ENCODE measurements at regions not wholly inside any gene's neighbourhood (a gene's known extent, or its start where the extent isn't known, plus 50 kb on each side); places are given as distances from the start of the nearest gene placed in this dataset.

- H3K9ac ChIP-seq (ENCODE audit: low read length): no peak overlapping the region
- no peaks in the 10 kb centered on the region for H3K36me3 ChIP-seq (ENCODE audit: control insufficient read depth, insufficient read depth, low read length)
- no peaks in the 10 kb centered on the region for H3K4me1 ChIP-seq (ENCODE audit: control insufficient read depth, insufficient read depth, low read length)
- H3K27me3 ChIP-seq (ENCODE audit: control insufficient read depth, insufficient read depth, low read length): no peaks in the 10 kb centered on the region
- no peak overlapping the region for H3K27ac ChIP-seq (ENCODE audit: low read depth, low read length)
- H3K4me3 ChIP-seq (ENCODE audit: low read length): no peak overlapping the region
Observed at GRCh38 chr9:82091610-82092009, 103.0 kb downstream of the SPATA31D1 start.

GRCh38 chr9:82101475-82101874, 112.9 kb downstream of the SPATA31D1 start:
- Histone ChIP-seq H3K36me3 (ENCODE audit: control insufficient read depth, insufficient read depth, low read length) (no peaks in the 10 kb centered on the region), H3K9ac (ENCODE audit: low read length) (no peak overlapping the region), H3K4me1 (ENCODE audit: control insufficient read depth, insufficient read depth, low read length) (no peaks in the 10 kb centered on the region), H3K27me3 (ENCODE audit: control insufficient read depth, insufficient read depth, low read length) (no peaks in the 10 kb centered on the region), H3K27ac (ENCODE audit: low read depth, low read length) (no peak overlapping the region), H3K4me3 (ENCODE audit: low read length) (no peak overlapping the region)

GRCh38 chr9:82104252-82104651, 115.7 kb downstream of the SPATA31D1 start:
- Histone ChIP-seq H3K36me3 (ENCODE audit: control insufficient read depth, insufficient read depth, low read length) (no peaks in the 10 kb centered on the region), H3K27me3 (ENCODE audit: control insufficient read depth, insufficient read depth, low read length) (no peaks in the 10 kb centered on the region), H3K4me3 (ENCODE audit: low read length) (no peak overlapping the region), H3K27ac (ENCODE audit: low read depth, low read length) (no peak overlapping the region), H3K4me1 (ENCODE audit: control insufficient read depth, insufficient read depth, low read length) (no peaks in the 10 kb centered on the region), H3K9ac (ENCODE audit: low read length) (no peak overlapping the region)

DNA sequence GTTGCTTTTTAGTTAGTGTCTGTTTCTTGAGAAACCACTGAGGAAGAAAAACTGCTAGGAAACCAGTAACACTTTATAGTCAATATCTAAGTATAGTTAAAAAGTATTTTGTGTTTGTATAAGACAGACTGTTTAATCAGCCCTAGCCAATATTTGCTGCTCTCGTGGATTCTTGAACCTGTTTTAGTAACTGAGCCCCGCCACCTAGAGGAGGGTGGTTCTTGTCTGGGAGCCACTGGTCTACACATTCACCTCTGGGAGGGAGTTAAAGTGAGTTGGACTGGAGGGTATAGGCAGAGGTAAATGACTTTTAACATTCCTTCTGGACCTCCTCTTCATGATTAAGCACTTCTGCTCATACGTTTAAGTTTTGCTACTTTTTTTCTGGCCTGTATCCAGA, 117.2 kb downstream of the SPATA31D1 start:
- no peak overlapping the region for H3K4me3 ChIP-seq (ENCODE audit: low read length)
- H3K36me3 ChIP-seq (ENCODE audit: control insufficient read depth, insufficient read depth, low read length): no peaks in the 10 kb centered on the region
- no peak overlapping the region for H3K27ac ChIP-seq (ENCODE audit: low read depth, low read length)
- no peak overlapping the region for H3K9ac ChIP-seq (ENCODE audit: low read length)
- H3K4me1 ChIP-seq (ENCODE audit: control insufficient read depth, insufficient read depth, low read length): no peaks in the 10 kb centered on the region
- H3K27me3 ChIP-seq (ENCODE audit: control insufficient read depth, insufficient read depth, low read length): no peaks in the 10 kb centered on the region

DNA sequence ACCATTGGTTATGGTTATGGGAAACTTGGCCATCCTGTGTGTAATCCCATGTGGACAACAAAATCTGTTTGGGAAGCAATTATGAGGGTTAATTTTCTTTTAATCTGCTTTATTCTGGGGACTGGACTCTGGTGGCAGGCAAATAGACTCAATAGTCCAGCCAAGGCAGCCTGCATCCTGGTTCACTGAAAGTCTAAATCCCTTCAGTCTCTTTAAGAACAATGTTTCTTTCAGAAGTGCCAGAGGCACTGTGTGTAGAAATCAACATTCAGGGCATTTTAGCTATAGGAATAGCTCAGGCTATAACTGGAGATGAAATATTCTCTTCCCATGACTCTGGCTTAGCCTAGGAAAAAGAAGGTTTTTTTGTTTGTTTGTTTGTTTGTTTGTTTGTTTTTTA, 118.0 kb downstream of the SPATA31D1 start:
- Histone ChIP-seq H3K36me3 (ENCODE audit: control insufficient read depth, insufficient read depth, low read length) (no peaks in the 10 kb centered on the region), H3K9ac (ENCODE audit: low read length) (no peak overlapping the region), H3K4me1 (ENCODE audit: control insufficient read depth, insufficient read depth, low read length) (no peaks in the 10 kb centered on the region), H3K27me3 (ENCODE audit: control insufficient read depth, insufficient read depth, low read length) (no peaks in the 10 kb centered on the region), H3K27ac (ENCODE audit: low read depth, low read length) (no peak overlapping the region), H3K4me3 (ENCODE audit: low read length) (no peak overlapping the region)

- H3K9ac ChIP-seq (ENCODE audit: low read length): no peak overlapping the region
- no peaks in the 10 kb centered on the region for H3K27me3 ChIP-seq (ENCODE audit: control insufficient read depth, insufficient read depth, low read length)
- no peaks in the 10 kb centered on the region for H3K36me3 ChIP-seq (ENCODE audit: control insufficient read depth, insufficient read depth, low read length)
- no peak overlapping the region for H3K4me3 ChIP-seq (ENCODE audit: low read length)
- H3K4me1 ChIP-seq (ENCODE audit: control insufficient read depth, insufficient read depth, low read length): no peaks in the 10 kb centered on the region
- no peak overlapping the region for H3K27ac ChIP-seq (ENCODE audit: low read depth, low read length)
Observed at GRCh38 chr9:82108474-82108873, 119.9 kb downstream of the SPATA31D1 start.

DNA sequence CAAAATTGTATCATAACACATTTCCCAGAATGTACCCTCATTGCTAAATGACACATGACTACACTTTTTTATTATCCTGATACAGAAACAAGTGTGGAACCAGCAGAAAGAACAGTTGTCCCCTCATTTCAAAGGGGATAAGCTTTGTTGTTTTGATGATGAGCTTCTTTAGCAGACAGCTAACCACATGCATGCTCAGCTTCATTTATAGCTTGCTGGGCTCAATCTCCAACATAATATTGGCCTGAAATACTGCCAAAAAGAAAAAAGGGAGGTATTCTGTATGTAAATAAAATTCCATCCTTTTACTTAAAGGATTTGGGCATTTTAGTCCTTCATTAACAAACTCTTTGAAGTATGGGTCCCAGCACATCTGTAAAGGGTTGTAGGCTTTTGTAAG, 120.4 kb downstream of the SPATA31D1 start:
- Histone ChIP-seq H3K4me3 (ENCODE audit: low read length) (no peak overlapping the region), H3K9ac (ENCODE audit: low read length) (no peak overlapping the region), H3K36me3 (ENCODE audit: control insufficient read depth, insufficient read depth, low read length) (no peaks in the 10 kb centered on the region), H3K4me1 (ENCODE audit: control insufficient read depth, insufficient read depth, low read length) (no peaks in the 10 kb centered on the region), H3K27me3 (ENCODE audit: control insufficient read depth, insufficient read depth, low read length) (no peaks in the 10 kb centered on the region), H3K27ac (ENCODE audit: low read depth, low read length) (no peak overlapping the region)

GRCh38 chr9:82109626-82110025, 121.1 kb downstream of the SPATA31D1 start:
- H3K9ac ChIP-seq (ENCODE audit: low read length): no peak overlapping the region

DNA sequence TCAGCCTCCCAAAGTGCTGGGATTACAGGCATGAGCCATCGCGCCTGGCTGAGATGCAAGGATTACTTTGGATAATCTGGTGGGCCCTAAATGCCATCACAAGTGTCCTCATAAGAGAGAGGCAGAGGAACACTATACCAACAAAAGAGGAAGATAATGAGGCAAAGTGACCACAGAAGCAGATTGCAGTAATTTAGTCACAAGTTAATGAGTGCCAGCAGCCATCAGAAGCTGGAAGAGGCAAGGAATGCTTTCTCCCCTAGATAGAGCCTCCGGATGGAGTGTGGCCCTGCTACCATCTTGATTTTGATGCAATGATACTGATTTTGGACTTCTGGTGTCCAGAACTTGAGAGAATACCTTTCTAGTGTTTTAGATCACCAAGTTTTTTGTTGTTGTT, 122.3 kb downstream of the SPATA31D1 start:
- H3K9ac ChIP-seq (ENCODE audit: low read length): no peak overlapping the region
- no peaks in the 10 kb centered on the region for H3K4me1 ChIP-seq (ENCODE audit: control insufficient read depth, insufficient read depth, low read length)
- no peak overlapping the region for H3K4me3 ChIP-seq (ENCODE audit: low read length)
- H3K36me3 ChIP-seq (ENCODE audit: control insufficient read depth, insufficient read depth, low read length): no peaks in the 10 kb centered on the region
- H3K27ac ChIP-seq (ENCODE audit: low read depth, low read length): no peak overlapping the region
- H3K27me3 ChIP-seq (ENCODE audit: control insufficient read depth, insufficient read depth, low read length): no peaks in the 10 kb centered on the region

More at GRCh38 chr9:82109626-82110025, 121.1 kb downstream of the SPATA31D1 start:
- no peaks in the 10 kb centered on the region for H3K36me3 ChIP-seq (ENCODE audit: control insufficient read depth, insufficient read depth, low read length)
- H3K27me3 ChIP-seq (ENCODE audit: control insufficient read depth, insufficient read depth, low read length): no peaks in the 10 kb centered on the region
- no peak overlapping the region for H3K4me3 ChIP-seq (ENCODE audit: low read length)
- no peaks in the 10 kb centered on the region for H3K4me1 ChIP-seq (ENCODE audit: control insufficient read depth, insufficient read depth, low read length)
- H3K27ac ChIP-seq (ENCODE audit: low read depth, low read length): no peak overlapping the region

DNA sequence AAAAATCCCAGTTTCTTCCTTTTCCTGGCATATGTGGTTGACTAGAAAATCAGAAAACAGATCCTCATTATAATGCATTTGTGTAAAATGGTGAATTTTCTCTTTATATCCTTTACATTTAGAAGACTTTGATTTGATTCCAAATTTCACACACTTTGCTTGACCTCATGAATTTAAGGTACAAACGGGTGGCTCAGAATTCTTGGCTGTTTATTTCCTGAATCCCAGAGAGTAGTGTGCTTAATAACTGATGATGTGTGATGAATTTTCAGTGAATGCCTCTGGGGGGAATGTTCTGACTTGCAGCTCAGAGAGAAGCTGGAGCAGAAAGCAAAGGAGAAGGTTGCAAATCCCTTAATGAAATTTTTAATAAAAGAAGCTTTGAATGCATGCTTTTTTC, 126.8 kb downstream of the SPATA31D1 start:
- no peak overlapping the region for H3K4me3 ChIP-seq (ENCODE audit: low read length)
- no peaks in the 10 kb centered on the region for H3K36me3 ChIP-seq (ENCODE audit: control insufficient read depth, insufficient read depth, low read length)
- H3K27ac ChIP-seq (ENCODE audit: low read depth, low read length): no peak overlapping the region
- no peaks in the 10 kb centered on the region for H3K27me3 ChIP-seq (ENCODE audit: control insufficient read depth, insufficient read depth, low read length)
- H3K4me1 ChIP-seq (ENCODE audit: control insufficient read depth, insufficient read depth, low read length): no peaks in the 10 kb centered on the region
- H3K9ac ChIP-seq (ENCODE audit: low read length): no peak overlapping the region

DNA sequence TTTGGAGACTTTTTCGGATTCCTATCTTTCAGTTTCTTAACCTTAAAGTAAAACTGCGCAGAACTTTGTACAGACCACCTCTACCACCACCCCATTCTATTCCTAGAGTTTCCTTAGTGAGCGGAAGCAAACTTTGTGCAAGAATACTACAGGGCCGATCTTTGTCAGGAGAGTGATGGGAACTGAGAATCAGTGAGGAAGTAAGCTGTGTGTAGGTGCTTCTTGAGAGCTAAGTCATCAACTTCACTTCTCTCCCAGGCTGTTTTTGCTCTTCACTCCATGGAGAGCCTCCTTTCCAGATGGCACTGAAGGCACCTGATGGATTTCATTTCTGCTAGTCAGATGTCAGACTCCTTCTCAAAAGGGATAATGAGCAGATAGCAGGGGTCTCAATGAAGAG, 127.3 kb downstream of the SPATA31D1 start:
- no peak overlapping the region for H3K9ac ChIP-seq (ENCODE audit: low read length)
- no peak overlapping the region for H3K4me3 ChIP-seq (ENCODE audit: low read length)
- H3K36me3 ChIP-seq (ENCODE audit: control insufficient read depth, insufficient read depth, low read length): no peaks in the 10 kb centered on the region
- no peak overlapping the region for H3K27ac ChIP-seq (ENCODE audit: low read depth, low read length)
- no peaks in the 10 kb centered on the region for H3K4me1 ChIP-seq (ENCODE audit: control insufficient read depth, insufficient read depth, low read length)
- no peaks in the 10 kb centered on the region for H3K27me3 ChIP-seq (ENCODE audit: control insufficient read depth, insufficient read depth, low read length)

DNA sequence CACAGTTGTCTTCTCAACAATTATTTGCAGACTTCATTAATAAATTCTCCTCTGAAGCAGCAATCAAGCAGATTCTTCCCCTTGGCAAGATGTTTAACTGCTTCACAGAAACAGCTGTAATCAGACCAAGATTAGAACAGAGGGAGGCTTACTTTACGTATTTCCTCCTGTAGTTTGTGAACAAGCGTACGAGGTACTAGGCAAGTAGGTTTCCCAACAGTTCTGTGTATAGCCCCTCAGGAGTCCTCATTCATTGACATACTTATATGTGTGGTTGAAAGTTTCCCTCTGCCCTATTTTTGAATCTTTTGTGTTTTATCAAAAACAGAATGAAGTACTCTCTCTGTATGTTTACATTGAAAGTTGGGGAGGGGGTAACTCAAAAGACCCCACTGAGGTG, 128.0 kb downstream of the SPATA31D1 start:
- H3K27me3 ChIP-seq (ENCODE audit: control insufficient read depth, insufficient read depth, low read length): no peaks in the 10 kb centered on the region
- no peak overlapping the region for H3K4me3 ChIP-seq (ENCODE audit: low read length)
- H3K27ac ChIP-seq (ENCODE audit: low read depth, low read length): no peak overlapping the region
- no peak overlapping the region for H3K9ac ChIP-seq (ENCODE audit: low read length)
- no peaks in the 10 kb centered on the region for H3K36me3 ChIP-seq (ENCODE audit: control insufficient read depth, insufficient read depth, low read length)
- no peaks in the 10 kb centered on the region for H3K4me1 ChIP-seq (ENCODE audit: control insufficient read depth, insufficient read depth, low read length)

- Histone ChIP-seq H3K4me3 (ENCODE audit: low read length) (no peak overlapping the region), H3K27ac (ENCODE audit: low read depth, low read length) (no peak overlapping the region), H3K9ac (ENCODE audit: low read length) (no peak overlapping the region), H3K4me1 (ENCODE audit: control insufficient read depth, insufficient read depth, low read length) (no peaks in the 10 kb centered on the region), H3K27me3 (ENCODE audit: control insufficient read depth, insufficient read depth, low read length) (no peaks in the 10 kb centered on the region), H3K36me3 (ENCODE audit: control insufficient read depth, insufficient read depth, low read length) (no peaks in the 10 kb centered on the region)
Observed at GRCh38 chr9:82117026-82117811, 128.6 kb downstream of the SPATA31D1 start.

All from rectal smooth muscle tissue (tissue), 1 donor.